ENCODE measurements at regions not wholly inside any gene's neighbourhood (a gene's known extent, or its start where the extent isn't known, plus 50 kb on each side); places are given as distances from the start of the nearest gene placed in this dataset.

- TF ChIP-seq TCF12 (IDR thresholded peaks at IDR 0.05) = no peak
- no peak for TF ChIP-seq EP300 (IDR thresholded peaks at IDR 0.05; ENCODE audit: borderline replicate concordance in 1 of 2, low read depth in 1 of 2, low read length in 1 of 2)
- TF ChIP-seq, protein P1, sequence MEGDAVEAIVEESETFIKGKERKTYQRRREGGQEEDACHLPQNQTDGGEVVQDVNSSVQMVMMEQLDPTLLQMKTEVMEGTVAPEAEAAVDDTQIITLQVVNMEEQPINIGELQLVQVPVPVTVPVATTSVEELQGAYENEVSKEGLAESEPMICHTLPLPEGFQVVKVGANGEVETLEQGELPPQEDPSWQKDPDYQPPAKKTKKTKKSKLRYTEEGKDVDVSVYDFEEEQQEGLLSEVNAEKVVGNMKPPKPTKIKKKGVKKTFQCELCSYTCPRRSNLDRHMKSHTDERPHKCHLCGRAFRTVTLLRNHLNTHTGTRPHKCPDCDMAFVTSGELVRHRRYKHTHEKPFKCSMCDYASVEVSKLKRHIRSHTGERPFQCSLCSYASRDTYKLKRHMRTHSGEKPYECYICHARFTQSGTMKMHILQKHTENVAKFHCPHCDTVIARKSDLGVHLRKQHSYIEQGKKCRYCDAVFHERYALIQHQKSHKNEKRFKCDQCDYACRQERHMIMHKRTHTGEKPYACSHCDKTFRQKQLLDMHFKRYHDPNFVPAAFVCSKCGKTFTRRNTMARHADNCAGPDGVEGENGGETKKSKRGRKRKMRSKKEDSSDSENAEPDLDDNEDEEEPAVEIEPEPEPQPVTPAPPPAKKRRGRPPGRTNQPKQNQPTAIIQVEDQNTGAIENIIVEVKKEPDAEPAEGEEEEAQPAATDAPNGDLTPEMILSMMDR (IDR thresholded peaks at IDR 0.05) = no peak
- no peak for TF ChIP-seq FOSL2 (IDR thresholded peaks at IDR 0.05; ENCODE audit: borderline replicate concordance, low read depth)
- no peak for TF ChIP-seq SMC3 (IDR thresholded peaks at IDR 0.05; ENCODE audit: low read depth, low read length)
- TF ChIP-seq TAF1 (IDR thresholded peaks at IDR 0.05; ENCODE audit: borderline replicate concordance, low read depth, low read length) = no peak
- TF ChIP-seq, protein P2, sequence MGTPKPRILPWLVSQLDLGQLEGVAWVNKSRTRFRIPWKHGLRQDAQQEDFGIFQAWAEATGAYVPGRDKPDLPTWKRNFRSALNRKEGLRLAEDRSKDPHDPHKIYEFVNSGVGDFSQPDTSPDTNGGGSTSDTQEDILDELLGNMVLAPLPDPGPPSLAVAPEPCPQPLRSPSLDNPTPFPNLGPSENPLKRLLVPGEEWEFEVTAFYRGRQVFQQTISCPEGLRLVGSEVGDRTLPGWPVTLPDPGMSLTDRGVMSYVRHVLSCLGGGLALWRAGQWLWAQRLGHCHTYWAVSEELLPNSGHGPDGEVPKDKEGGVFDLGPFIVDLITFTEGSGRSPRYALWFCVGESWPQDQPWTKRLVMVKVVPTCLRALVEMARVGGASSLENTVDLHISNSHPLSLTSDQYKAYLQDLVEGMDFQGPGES (IDR thresholded peaks at IDR 0.05; ENCODE audit: low read depth, low read length) = no peak
- no peak for TF ChIP-seq NRF1 (IDR thresholded peaks at IDR 0.05; ENCODE audit: low read depth, low read length)
- no peaks in the 10 kb centered on the region for H3K9me3 ChIP-seq
- no peaks in the 10 kb centered on the region for H3K79me2 ChIP-seq (ENCODE audit: insufficient read depth)
- no peaks in the 10 kb centered on the region for H3K36me3 ChIP-seq (replicated peaks in 1 of 2; ENCODE audit: control insufficient read depth in 1 of 2, insufficient read depth in 2 of 2, low read length in 1 of 2)
- no peak overlapping the region for H3K27ac ChIP-seq (ENCODE audit: low read depth in 2 of 2, low read length in 1 of 2)
- H3K4me2 ChIP-seq = no peak overlapping the region
- ChIA-PET CTCF (interaction anchor here (0.8 to 1.1 kb wide), 3 partner anchors 9 to 202 kb away, joined by 3 to 4 read pairs (median 4); no protein-coding TSS in a partner anchor), POLR2A (no interaction called here)
- no peak overlapping the region for H3K4me3 ChIP-seq (ENCODE audit: low read depth in 2 of 2, low read length in 1 of 2)
- no peak overlapping the region for H3K9ac ChIP-seq
- H3F3A ChIP-seq (replicated peaks; ENCODE audit: insufficient read depth) = no peaks in the 10 kb centered on the region
- H3K27me3 ChIP-seq (ENCODE audit: insufficient read depth) = no peaks in the 10 kb centered on the region
- H4K20me1 ChIP-seq (ENCODE audit: insufficient read depth) = no peaks in the 10 kb centered on the region
- H2AFZ ChIP-seq (ENCODE audit: low read depth) = no peak overlapping the region
- DNase-seq = no peak
- H3K4me1 ChIP-seq (ENCODE audit: control insufficient read depth in 1 of 2, insufficient read depth in 2 of 2, low read depth in 1 of 2, low read length in 1 of 2) = no peaks in the 10 kb centered on the region
- H3K9me2 ChIP-seq = no peaks in the 10 kb centered on the region
- WGBS (ENCODE audit: low lambda C conversion rate) = 83% methylated on average over 5 of the region's 5 CpGs
These were observed 197.8 kb upstream of the IER5L start for GRCh38 chr9:129375845-129376244.

GRCh38 chr9:129374651-129375050 lies 196.6 kb upstream of the IER5L start:
- H3K9ac ChIP-seq = no peak overlapping the region
- no peak for DNase-seq
- 96% methylated on average over 2 of the region's 2 CpGs for WGBS (ENCODE audit: low lambda C conversion rate)
- H2AFZ ChIP-seq (ENCODE audit: low read depth) = no peak overlapping the region
- H3K4me1 ChIP-seq (ENCODE audit: control insufficient read depth in 1 of 2, insufficient read depth in 2 of 2, low read depth in 1 of 2, low read length in 1 of 2) = no peaks in the 10 kb centered on the region
- ChIA-PET POLR2A (no interaction called here), CTCF (interaction anchor here (0.7 kb wide), 1 partner anchor 22 kb away, joined by 3 read pairs; no protein-coding TSS in a partner anchor)
- H3K4me2 ChIP-seq = no peak overlapping the region
- TF ChIP-seq TCF12 (IDR thresholded peaks at IDR 0.05) = no peak
- H3K36me3 ChIP-seq (replicated peaks in 1 of 2; ENCODE audit: control insufficient read depth in 1 of 2, insufficient read depth in 2 of 2, low read length in 1 of 2) = no peaks in the 10 kb centered on the region
- no peaks in the 10 kb centered on the region for H3K9me3 ChIP-seq
- no peak overlapping the region for H3K27ac ChIP-seq (ENCODE audit: low read depth in 2 of 2, low read length in 1 of 2)
- no peaks in the 10 kb centered on the region for H3K79me2 ChIP-seq (ENCODE audit: insufficient read depth)
- no peaks in the 10 kb centered on the region for H3F3A ChIP-seq (replicated peaks; ENCODE audit: insufficient read depth)
- no peaks in the 10 kb centered on the region for H3K27me3 ChIP-seq (ENCODE audit: insufficient read depth)
- H3K9me2 ChIP-seq = no peaks in the 10 kb centered on the region
- no peaks in the 10 kb centered on the region for H4K20me1 ChIP-seq (ENCODE audit: insufficient read depth)
- no peak overlapping the region for H3K4me3 ChIP-seq (ENCODE audit: low read depth in 2 of 2, low read length in 1 of 2)

- POLR2A ChIA-PET = no interaction called here
- H3K4me2 ChIP-seq = no peak overlapping the region
- no peaks in the 10 kb centered on the region for H3K4me1 ChIP-seq (ENCODE audit: control insufficient read depth in 1 of 2, insufficient read depth in 2 of 2, low read depth in 1 of 2, low read length in 1 of 2)
- WGBS (ENCODE audit: low lambda C conversion rate) = 78% methylated on average over 3 of the region's 3 CpGs
- no peak overlapping the region for H3K9ac ChIP-seq
- H3K27ac ChIP-seq (ENCODE audit: low read depth in 2 of 2, low read length in 1 of 2) = no peak overlapping the region
- CTCF ChIA-PET = interaction anchor here (0.7 kb wide), 1 partner anchor 22 kb away, joined by 3 read pairs; no protein-coding TSS in a partner anchor
- no peaks in the 10 kb centered on the region for H3K9me3 ChIP-seq
- H3K4me3 ChIP-seq (ENCODE audit: low read depth in 2 of 2, low read length in 1 of 2) = no peak overlapping the region
- H3K79me2 ChIP-seq (ENCODE audit: insufficient read depth) = no peaks in the 10 kb centered on the region
- TF ChIP-seq, protein P3, sequence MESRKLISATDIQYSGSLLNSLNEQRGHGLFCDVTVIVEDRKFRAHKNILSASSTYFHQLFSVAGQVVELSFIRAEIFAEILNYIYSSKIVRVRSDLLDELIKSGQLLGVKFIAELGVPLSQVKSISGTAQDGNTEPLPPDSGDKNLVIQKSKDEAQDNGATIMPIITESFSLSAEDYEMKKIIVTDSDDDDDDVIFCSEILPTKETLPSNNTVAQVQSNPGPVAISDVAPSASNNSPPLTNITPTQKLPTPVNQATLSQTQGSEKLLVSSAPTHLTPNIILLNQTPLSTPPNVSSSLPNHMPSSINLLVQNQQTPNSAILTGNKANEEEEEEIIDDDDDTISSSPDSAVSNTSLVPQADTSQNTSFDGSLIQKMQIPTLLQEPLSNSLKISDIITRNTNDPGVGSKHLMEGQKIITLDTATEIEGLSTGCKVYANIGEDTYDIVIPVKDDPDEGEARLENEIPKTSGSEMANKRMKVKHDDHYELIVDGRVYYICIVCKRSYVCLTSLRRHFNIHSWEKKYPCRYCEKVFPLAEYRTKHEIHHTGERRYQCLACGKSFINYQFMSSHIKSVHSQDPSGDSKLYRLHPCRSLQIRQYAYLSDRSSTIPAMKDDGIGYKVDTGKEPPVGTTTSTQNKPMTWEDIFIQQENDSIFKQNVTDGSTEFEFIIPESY (IDR thresholded peaks at IDR 0.05; ENCODE audit: borderline replicate concordance, low read depth) = no peak
- no peak for DNase-seq
- no peaks in the 10 kb centered on the region for H3F3A ChIP-seq (replicated peaks; ENCODE audit: insufficient read depth)
- no peaks in the 10 kb centered on the region for H3K27me3 ChIP-seq (ENCODE audit: insufficient read depth)
- no peak overlapping the region for H2AFZ ChIP-seq (ENCODE audit: low read depth)
- H3K9me2 ChIP-seq = no peaks in the 10 kb centered on the region
- H3K36me3 ChIP-seq (replicated peaks in 1 of 2; ENCODE audit: control insufficient read depth in 1 of 2, insufficient read depth in 2 of 2, low read length in 1 of 2) = no peaks in the 10 kb centered on the region
- no peaks in the 10 kb centered on the region for H4K20me1 ChIP-seq (ENCODE audit: insufficient read depth)
These were observed 196.2 kb upstream of the IER5L start for GRCh38 chr9:129374231-129374630.
